Rectal smooth muscle tissue (tissue), 1 donor: ENCODE measurements at regions not wholly inside any gene's neighbourhood (a gene's known extent, or its start where the extent isn't known, plus 50 kb on each side); places are given as distances from the start of the nearest gene placed in this dataset.

ENCODE experiments used
- H3K27ac ChIP-seq: one replicate; pipeline ENCODE4 v1.7.0; 2013; ENCODE audit warnings: low read depth, low read length, inconsistent platforms
- H3K27me3 ChIP-seq: one replicate; pipeline ENCODE4 v1.7.0; 2013; ENCODE audit warnings: low read length; ENCODE audit not compliant: control insufficient read depth, insufficient read depth
- H3K36me3 ChIP-seq: one replicate; pipeline ENCODE4 v1.7.0; 2013; ENCODE audit warnings: low read length; ENCODE audit not compliant: control insufficient read depth, insufficient read depth
- H3K4me1 ChIP-seq: one replicate; pipeline ENCODE4 v1.7.0; 2013; ENCODE audit warnings: low read length; ENCODE audit not compliant: control insufficient read depth, insufficient read depth
- H3K4me3 ChIP-seq: one replicate; pipeline ENCODE4 v1.7.0; 2013; ENCODE audit warnings: low read length
- H3K9ac ChIP-seq: one replicate; pipeline ENCODE4 v1.7.0; 2013; ENCODE audit warnings: low read length

DNA sequence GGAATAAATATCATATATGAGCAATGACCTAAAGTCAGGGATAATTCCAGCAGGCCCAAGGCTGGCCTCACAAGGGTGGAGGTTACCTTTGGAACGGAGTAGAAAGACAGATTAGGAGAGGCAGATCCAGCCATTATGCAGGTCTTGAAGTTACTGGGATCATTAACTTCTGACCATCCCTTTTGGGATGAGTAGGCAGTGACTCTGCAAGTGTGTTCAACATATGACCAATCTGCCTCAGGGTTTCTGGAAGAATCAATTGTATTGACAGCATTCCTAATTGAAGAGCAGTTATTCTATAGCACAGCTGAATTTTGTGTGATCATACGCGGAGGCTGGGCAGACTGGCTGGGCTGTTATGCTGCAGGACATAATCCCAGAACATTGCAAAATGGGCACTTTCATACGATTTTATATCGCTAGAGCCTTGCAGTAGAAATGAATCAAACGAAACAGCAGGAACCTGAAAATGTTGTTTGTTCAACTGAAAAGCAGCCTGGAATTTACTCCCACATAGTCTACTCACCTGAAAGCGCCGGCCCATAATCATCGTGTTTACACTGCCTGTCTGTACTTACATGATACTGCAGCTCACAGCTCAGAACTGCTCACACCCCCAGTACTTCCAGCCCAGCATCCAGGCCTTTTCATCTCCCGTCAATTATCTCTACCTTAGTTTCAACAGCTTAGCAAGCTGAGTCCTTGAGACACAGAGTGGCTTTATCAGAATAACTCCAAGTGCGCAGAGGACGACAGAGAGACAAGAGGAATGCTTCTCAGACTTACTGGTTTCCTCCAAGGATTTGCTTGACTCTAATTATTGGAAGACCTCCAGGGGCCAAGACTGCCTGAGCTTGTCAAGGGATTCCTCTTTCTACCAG, 556.1 kb downstream of the EFNB2 start:
- Histone ChIP-seq H3K27me3 (no peaks in the 10 kb centered on the region), H3K4me1 (no peaks in the 10 kb centered on the region), H3K9ac (no peak overlapping the region), H3K36me3 (no peaks in the 10 kb centered on the region), H3K27ac (no peak overlapping the region), H3K4me3 (no peak overlapping the region)

DNA sequence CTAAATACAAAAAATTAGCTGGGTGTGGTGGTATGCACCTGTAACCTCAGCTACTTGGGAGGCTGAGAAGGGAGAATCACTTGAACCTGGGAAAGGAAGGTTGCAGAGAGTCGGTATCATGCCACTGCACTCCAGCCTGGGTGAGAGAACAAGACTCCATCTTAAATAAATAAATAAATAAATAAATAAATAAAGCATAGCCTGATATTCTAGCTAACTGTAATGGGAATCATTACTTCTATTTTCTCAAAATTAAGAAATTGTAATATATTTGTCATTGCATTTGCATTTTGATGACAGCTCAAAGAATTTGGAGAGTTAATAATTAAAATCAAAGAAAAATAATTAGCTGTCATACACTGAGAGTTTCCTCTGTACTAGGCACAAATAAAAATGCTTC, 561.1 kb downstream of the EFNB2 start:
- Histone ChIP-seq H3K36me3 (no peaks in the 10 kb centered on the region), H3K4me1 (no peaks in the 10 kb centered on the region), H3K27ac (no peak overlapping the region), H3K9ac (no peak overlapping the region), H3K4me3 (no peak overlapping the region), H3K27me3 (no peaks in the 10 kb centered on the region)

DNA sequence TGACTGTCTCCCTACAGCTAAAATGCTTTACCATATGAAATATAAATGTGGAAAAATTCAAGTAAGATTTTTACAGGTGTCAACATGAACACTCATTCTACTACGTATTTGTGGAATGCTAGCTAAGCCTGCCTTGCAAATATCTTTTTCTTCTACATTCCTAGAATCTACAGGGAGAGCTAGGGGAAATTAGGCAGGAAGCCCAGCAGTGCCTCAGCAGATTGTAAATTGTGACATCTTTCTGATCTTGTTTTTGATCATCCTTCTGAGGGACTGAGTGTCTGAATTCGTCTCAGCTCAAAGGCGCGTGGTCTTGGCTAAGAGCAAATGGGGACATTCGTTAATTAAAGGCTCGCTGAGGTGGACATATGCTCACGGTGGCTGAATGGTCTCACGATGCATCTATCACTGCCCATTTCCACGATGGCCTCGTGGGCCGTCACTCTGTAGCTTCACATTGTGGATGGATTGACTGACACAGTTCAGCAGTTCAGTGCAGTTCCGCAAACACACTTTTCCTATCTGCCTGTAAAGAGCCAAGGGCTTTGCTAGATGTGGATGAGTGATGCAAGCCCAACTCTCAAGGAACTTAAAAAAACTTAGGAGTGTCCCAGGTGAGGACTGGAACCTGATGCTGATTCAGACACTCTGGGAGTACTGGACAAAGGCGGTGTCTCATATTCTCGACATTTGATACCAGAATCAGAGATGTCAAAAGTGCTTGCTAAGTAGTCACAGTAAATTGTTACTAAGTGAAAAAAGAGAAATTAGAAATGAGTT, 562.5 kb downstream of the EFNB2 start:
- Histone ChIP-seq H3K27ac (no peak overlapping the region), H3K36me3 (no peaks in the 10 kb centered on the region), H3K27me3 (no peaks in the 10 kb centered on the region), H3K4me3 (no peak overlapping the region), H3K9ac (no peak overlapping the region), H3K4me1 (no peaks in the 10 kb centered on the region)

DNA sequence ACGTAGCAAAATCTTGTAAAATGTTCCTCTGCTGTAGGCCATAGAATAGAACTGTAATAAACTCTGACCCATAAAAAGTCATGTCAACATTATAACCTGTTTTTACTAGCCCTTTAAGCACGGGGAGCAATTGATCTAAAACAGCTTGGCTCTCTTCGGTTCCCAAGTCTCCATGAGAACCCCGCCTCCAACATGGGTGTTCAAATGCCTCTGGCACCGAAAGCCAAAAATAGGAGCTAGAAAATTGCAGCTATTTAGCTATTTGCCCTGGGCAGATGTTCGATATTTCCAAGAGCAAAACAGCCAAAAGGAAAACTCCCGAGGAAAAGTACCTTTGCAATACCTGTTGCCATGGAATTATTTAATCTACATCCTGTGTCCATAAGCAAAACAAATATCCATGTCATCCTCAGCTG, 563.1 kb downstream of the EFNB2 start:
- H3K9ac ChIP-seq, result no peak overlapping the region
- H3K27me3 ChIP-seq, result no peaks in the 10 kb centered on the region
- no peaks in the 10 kb centered on the region for H3K4me1 ChIP-seq
- H3K4me3 ChIP-seq, result no peak overlapping the region
- H3K36me3 ChIP-seq, result no peaks in the 10 kb centered on the region
- H3K27ac ChIP-seq, result no peak overlapping the region

DNA sequence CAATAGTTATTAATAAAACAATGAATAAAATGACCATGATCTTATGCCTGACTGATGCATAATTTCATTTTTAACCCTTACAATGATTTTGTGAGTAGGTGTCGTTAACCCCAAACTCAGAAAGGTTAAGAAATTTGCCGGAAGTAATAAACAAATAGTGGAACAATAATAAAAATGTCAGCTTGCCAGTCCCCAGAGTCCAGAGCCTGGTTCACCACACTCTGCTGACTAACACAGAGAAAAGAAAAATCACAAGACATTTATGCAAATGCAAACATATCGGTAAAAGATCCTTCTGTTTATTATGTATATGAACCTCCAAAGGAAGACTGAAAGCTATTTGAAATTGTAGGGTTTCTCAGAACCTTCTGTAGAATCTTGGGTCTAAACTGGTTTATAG, 563.7 kb downstream of the EFNB2 start:
- H3K27me3 ChIP-seq, result no peaks in the 10 kb centered on the region
- H3K4me1 ChIP-seq, result no peaks in the 10 kb centered on the region
- no peak overlapping the region for H3K9ac ChIP-seq
- H3K4me3 ChIP-seq, result no peak overlapping the region
- no peaks in the 10 kb centered on the region for H3K36me3 ChIP-seq
- no peak overlapping the region for H3K27ac ChIP-seq

DNA sequence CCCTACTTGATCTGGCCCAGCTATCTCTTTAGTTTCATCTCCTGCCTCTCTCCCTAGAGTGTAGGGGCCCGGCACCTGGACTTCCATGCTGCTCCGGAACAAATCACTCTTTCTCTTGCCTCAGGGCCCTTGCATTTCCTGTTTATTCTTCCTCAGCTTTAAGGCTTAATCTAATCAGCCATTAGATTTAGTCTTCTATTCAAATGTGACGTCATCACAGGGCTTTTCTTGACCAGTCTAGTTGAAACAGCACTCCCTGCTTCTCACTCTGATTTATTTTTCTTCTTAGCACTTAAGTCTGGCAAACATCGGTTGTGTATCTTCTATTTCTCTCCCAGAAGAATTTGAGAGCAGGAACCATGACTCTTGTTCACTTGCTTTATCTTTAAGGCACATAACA, 564.1 kb downstream of the EFNB2 start:
- H3K27ac ChIP-seq, result no peak overlapping the region
- H3K36me3 ChIP-seq, result no peaks in the 10 kb centered on the region
- H3K4me1 ChIP-seq, result no peaks in the 10 kb centered on the region
- no peak overlapping the region for H3K4me3 ChIP-seq
- no peaks in the 10 kb centered on the region for H3K27me3 ChIP-seq
- H3K9ac ChIP-seq, result no peak overlapping the region

DNA sequence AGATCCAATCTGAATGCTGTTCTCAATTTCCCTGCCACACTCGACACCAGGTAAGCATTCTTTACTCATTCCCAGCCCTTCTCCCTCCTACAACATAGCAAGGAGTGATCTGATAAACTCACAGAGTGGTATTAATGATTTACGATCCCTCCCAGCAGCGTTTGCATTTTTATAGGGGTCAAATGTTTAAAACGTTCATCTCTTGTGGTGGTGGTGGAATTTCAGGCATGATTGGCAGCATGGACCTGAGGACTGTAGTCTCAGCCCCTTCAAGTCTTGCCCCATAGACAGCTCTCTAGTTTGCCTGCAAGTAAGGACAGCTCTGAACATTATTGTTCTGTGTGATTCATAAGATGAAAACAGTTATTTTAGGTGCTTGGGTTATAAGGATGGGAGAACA, 565.7 kb downstream of the EFNB2 start:
- Histone ChIP-seq H3K27me3 (no peaks in the 10 kb centered on the region), H3K4me3 (no peak overlapping the region), H3K9ac (no peak overlapping the region), H3K4me1 (no peaks in the 10 kb centered on the region), H3K36me3 (no peaks in the 10 kb centered on the region), H3K27ac (no peak overlapping the region)

DNA sequence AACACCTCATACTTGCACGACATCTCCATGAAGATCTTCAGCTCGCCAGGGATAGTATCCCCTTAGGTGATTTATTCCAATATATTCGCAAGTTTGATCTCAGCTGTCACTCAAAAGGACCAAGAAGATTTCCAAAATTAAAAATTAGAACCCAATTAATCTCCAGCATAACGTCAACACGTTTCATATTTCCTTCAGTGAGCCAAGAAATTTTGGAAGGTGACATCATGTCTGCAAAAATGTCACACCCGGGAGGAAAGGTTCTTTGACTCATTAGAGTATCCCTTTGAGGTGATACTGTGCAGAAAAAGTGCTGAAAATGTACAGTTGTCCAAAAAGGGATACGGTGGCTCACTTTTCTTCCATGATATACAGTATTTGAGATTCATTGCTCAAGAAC, 569.6 kb downstream of the EFNB2 start:
- Histone ChIP-seq H3K4me3 (no peak overlapping the region), H3K9ac (no peak overlapping the region)

DNA sequence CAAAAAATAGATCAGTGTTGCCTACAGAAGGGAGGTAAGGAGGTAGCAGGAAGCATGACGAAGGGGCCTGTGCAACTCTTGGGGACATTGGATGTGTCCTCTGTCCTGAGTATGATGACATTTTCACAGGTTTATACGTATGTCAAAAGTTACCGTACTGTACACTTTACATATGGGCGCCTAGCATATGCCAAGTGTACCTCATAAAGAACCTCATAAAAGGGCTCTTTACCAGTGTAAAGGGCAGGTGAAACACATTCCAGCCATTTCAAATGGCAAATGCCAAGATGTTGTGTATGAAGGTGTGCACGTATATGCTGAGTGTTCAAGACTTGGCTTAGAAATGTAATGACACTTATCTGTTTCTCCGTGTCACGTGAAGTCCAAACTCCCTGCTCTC, 573.4 kb downstream of the EFNB2 start:
- Histone ChIP-seq H3K36me3 (no peaks in the 10 kb centered on the region), H3K27me3 (no peaks in the 10 kb centered on the region), H3K4me1 (no peaks in the 10 kb centered on the region), H3K4me3 (no peak overlapping the region), H3K27ac (no peak overlapping the region), H3K9ac (no peak overlapping the region)

More for the DNA sequence above, 569.6 kb downstream of the EFNB2 start:
- H3K4me1 ChIP-seq, result no peaks in the 10 kb centered on the region
- H3K27ac ChIP-seq, result no peak overlapping the region
- no peaks in the 10 kb centered on the region for H3K27me3 ChIP-seq
- H3K36me3 ChIP-seq, result no peaks in the 10 kb centered on the region

DNA sequence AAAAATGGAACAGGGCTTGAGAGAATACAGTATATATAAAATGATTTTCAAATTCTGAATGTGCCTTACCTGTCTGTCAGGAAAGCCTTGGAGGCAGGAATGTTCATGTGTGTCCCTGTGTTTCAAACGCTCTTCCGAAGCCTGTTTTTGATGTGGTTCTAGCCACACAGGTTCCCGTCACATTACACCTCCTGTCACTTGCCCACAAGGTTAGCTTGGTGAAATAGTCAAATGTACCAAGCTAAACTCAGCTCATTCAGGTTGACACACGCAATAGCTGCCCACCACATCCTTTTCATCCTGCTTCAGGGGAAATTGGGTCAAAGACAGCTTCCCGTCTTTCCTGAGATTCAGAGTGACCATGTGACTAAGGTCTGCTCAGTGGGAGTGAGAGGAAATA, 574.0 kb downstream of the EFNB2 start:
- Histone ChIP-seq H3K27me3 (no peaks in the 10 kb centered on the region), H3K4me3 (no peak overlapping the region), H3K27ac (no peak overlapping the region), H3K9ac (no peak overlapping the region), H3K4me1 (no peaks in the 10 kb centered on the region), H3K36me3 (no peaks in the 10 kb centered on the region)

DNA sequence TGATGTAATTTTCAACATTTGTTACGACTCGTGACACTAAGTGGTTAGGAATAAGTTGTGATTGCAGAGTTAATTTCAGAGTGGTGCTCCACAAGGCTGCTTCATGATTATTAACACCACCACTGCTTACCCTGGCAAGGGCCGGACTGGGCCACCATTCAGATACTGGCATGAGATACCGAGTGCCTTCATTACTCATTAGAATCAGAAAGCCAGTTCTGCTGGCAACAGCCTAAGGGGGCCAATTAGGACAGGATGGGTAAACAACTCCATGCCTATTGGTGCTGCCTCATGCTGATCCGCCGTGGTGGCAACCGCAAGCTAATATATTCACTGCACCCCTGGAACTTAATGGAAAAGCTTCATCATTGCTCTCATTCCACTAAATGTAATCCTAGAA, 575.1 kb downstream of the EFNB2 start:
- no peak overlapping the region for H3K9ac ChIP-seq
- H3K27ac ChIP-seq, result no peak overlapping the region
- H3K27me3 ChIP-seq, result no peaks in the 10 kb centered on the region
- H3K4me1 ChIP-seq, result no peaks in the 10 kb centered on the region
- no peak overlapping the region for H3K4me3 ChIP-seq
- H3K36me3 ChIP-seq, result no peaks in the 10 kb centered on the region

DNA sequence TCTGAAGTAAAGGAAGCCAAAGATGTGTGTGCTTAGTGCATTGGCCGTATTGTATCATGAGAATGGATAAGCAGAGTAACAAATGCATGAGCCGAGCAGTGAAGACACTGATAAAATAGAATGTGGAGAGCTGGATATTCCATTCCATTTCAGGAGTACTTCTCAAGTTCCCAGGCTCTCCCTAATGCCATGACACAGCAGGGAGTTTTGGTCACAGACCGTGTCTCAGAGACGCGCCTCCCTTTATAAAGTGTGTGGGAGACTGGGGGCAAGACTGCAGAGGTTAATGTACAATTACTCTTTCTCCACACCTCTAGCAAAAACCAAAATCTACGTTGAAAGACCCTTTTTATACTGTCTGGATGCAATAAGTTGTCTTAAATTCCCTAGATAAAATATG, 575.6 kb downstream of the EFNB2 start:
- Histone ChIP-seq H3K36me3 (no peaks in the 10 kb centered on the region), H3K27me3 (no peaks in the 10 kb centered on the region), H3K9ac (no peak overlapping the region)

More for the DNA sequence above, 575.6 kb downstream of the EFNB2 start:
- H3K4me3 ChIP-seq, result no peak overlapping the region
- H3K27ac ChIP-seq, result no peak overlapping the region
- no peaks in the 10 kb centered on the region for H3K4me1 ChIP-seq
